ENCODE measurements at regions not wholly inside any gene's neighbourhood (a gene's known extent, or its start where the extent isn't known, plus 50 kb on each side); places are given as distances from the start of the nearest gene placed in this dataset.

DNA sequence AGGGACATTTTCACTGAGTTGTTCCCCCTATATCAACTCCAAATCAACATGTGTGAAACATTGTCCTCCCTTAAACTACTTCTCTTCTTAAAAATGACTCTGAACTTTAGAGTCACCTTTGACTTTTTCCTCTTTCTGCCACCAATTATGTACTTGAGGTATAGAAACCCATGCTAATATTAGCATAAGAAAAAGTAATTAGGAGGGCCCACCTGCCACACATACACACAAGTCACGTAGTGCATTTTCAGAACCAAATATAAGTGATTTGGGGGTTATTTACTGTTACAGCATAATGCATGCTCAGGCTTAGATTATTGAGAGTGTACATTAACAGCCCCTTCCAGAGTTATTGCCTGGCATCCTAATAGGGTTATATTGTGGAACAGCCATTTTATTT is 432.7 kb downstream of the ZIC3 start (continued):
- TF ChIP-seq NR1H2 (CRISPR knock-in tag; IDR thresholded peaks at IDR 0.05) (no peak), ESRRA (CRISPR knock-in tag; IDR thresholded peaks at IDR 0.05; ENCODE audit: borderline replicate concordance) (no peak), ZNF317 (CRISPR knock-in tag; IDR thresholded peaks at IDR 0.05; ENCODE audit: borderline replicate concordance, low read depth) (no peak), OVOL2 (CRISPR knock-in tag; IDR thresholded peaks at IDR 0.05; ENCODE audit: borderline replicate concordance) (no peak), SMAD4 (CRISPR knock-in tag; IDR thresholded peaks at IDR 0.05) (no peak)

DNA sequence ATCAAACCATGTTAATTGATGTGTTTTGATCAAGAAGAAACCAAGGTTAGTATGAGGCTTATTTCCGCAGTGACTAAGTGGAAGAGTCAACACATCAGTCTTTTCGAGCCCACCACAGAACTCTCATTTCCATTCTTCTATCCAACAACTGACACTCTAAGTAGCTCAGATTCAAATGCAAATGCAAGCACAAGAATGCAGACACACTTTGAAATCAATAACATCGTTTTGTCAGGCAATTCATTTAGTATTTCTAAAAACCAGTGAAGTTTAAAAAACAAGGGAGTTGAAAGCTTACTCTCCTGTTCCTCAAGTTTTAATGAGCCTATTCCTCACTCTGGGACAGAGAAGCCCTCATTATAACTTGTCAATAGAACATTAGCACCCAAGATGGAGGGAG is 433.1 kb downstream of the ZIC3 start:
- H3K4me3 Mint-ChIP-seq: peak overlapping the region; percentile 16; the same call in 1 of the 2 replicates
- ChIA-PET CTCF (no interaction called here), POLR2A (no interaction called here)
- peaks cover 3% of the 10 kb centered on the region; the same call in 1 of the 2 replicates for H3K27me3 Mint-ChIP-seq (ENCODE audit: low read depth)
- H3K36me3 Mint-ChIP-seq: no peaks in the 10 kb centered on the region
- TF ChIP-seq, protein P1, sequence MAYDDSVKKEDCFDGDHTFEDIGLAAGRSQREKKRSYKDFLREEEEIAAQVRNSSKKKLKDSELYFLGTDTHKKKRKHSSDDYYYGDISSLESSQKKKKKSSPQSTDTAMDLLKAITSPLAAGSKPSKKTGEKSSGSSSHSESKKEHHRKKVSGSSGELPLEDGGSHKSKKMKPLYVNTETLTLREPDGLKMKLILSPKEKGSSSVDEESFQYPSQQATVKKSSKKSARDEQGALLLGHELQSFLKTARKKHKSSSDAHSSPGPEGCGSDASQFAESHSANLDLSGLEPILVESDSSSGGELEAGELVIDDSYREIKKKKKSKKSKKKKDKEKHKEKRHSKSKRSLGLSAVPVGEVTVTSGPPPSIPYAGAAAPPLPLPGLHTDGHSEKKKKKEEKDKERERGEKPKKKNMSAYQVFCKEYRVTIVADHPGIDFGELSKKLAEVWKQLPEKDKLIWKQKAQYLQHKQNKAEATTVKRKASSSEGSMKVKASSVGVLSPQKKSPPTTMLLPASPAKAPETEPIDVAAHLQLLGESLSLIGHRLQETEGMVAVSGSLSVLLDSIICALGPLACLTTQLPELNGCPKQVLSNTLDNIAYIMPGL (CRISPR knock-in tag; IDR thresholded peaks at IDR 0.05): no peak
- TF ChIP-seq ELF4 (CRISPR knock-in tag; IDR thresholded peaks at IDR 0.05; ENCODE audit: low read depth) (no peak), RELA (CRISPR knock-in tag; IDR thresholded peaks at IDR 0.05; ENCODE audit: borderline replicate concordance) (no peak)
- TF ChIP-seq, protein P2, sequence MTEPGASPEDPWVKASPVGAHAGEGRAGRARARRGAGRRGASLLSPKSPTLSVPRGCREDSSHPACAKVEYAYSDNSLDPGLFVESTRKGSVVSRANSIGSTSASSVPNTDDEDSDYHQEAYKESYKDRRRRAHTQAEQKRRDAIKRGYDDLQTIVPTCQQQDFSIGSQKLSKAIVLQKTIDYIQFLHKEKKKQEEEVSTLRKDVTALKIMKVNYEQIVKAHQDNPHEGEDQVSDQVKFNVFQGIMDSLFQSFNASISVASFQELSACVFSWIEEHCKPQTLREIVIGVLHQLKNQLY (CRISPR knock-in tag; IDR thresholded peaks at IDR 0.05): no peak
- TF ChIP-seq, protein P3, sequence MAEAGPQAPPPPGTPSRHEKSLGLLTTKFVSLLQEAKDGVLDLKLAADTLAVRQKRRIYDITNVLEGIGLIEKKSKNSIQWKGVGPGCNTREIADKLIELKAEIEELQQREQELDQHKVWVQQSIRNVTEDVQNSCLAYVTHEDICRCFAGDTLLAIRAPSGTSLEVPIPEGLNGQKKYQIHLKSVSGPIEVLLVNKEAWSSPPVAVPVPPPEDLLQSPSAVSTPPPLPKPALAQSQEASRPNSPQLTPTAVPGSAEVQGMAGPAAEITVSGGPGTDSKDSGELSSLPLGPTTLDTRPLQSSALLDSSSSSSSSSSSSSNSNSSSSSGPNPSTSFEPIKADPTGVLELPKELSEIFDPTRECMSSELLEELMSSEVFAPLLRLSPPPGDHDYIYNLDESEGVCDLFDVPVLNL (CRISPR knock-in tag; IDR thresholded peaks at IDR 0.05; ENCODE audit: borderline replicate concordance, low read depth): no peak
- peaks cover 45% of the 10 kb centered on the region for H3K4me1 Mint-ChIP-seq
- no peaks in the 10 kb centered on the region for H3K9me3 Mint-ChIP-seq
- DNase-seq (ENCODE audit: low spot score): no peak
- ATAC-seq: peak; percentile 39; the same call in 1 of the 2 replicates
- peak overlapping the region; percentile 91 for H3K27ac Mint-ChIP-seq

DNA sequence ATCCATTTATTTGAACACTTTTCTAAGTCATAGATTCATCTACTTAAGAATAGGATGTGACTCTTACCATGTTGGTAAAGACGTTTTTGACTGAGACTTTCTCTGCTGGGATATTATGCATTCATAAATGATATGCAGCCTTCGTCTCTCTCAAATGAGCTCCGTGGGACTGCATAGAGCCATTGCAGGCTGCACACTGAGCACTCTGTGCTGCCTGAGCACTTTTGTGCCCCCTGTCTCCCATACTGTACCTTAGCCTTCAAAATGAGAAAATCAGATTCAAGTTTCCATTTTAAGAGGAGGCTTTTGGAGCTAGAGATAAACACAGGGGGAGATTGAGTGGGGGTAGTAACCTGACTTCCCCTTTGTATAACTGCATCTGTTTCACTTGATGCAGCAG is 433.6 kb downstream of the ZIC3 start:
- peak; percentile 43; the same call in 1 of the 2 replicates for ATAC-seq
- Mint-ChIP-seq H3K4me1 (peaks cover 45% of the 10 kb centered on the region), H3K4me3 (no peak overlapping the region), H3K27ac (peak overlapping the region; percentile 84), H3K9me3 (no peaks in the 10 kb centered on the region), H3K36me3 (no peaks in the 10 kb centered on the region), H3K27me3 (ENCODE audit: low read depth) (peaks cover 3% of the 10 kb centered on the region; the same call in 1 of the 2 replicates)
- no peak for TF ChIP-seq ZNF232 (CRISPR knock-in tag; IDR thresholded peaks at IDR 0.05)
- TF ChIP-seq RORB (CRISPR knock-in tag; IDR thresholded peaks at IDR 0.05): no peak
- TF ChIP-seq FOXK1 (CRISPR knock-in tag; IDR thresholded peaks at IDR 0.05): no peak
- TF ChIP-seq HMGA2 (CRISPR knock-in tag; IDR thresholded peaks at IDR 0.05): no peak
- ChIA-PET CTCF (no interaction called here), POLR2A (no interaction called here)
- no peak for DNase-seq (ENCODE audit: low spot score)

DNA sequence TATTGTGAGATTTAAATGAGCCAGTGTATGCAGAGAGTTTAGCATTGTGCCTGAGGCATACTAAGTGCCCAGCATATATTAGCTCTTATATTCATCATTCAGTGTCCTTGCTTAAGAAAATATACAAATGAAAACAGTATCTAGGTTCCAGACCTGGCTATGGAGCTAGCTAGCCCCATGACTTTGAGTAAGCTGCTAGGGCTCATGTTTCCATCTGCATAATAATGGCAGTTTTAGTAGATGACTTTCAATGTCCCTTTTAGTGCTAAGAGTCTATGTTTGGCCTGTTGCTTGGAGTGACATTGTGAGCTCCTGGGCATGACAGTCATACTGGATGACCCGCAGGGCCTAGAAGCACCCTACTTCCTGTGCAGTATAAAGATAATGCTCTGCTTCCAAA is 435.3 kb downstream of the ZIC3 start:
- peak; percentile 61 for ATAC-seq
- DNase-seq (ENCODE audit: low spot score): no peak
- Mint-ChIP-seq H3K36me3 (no peaks in the 10 kb centered on the region), H3K27ac (no peak overlapping the region; the same call in 1 of the 2 replicates), H3K9me3 (no peaks in the 10 kb centered on the region), H3K4me3 (no peak overlapping the region), H3K27me3 (ENCODE audit: low read depth) (peaks cover 3% of the 10 kb centered on the region; the same call in 1 of the 2 replicates), H3K4me1 (peaks cover 45% of the 10 kb centered on the region)
- ChIA-PET CTCF (no interaction called here), POLR2A (no interaction called here)
- TF ChIP-seq GTF2I (CRISPR knock-in tag; conservative IDR thresholded peaks at IDR 0.05) (no peak), ZNF423 (CRISPR knock-in tag; IDR thresholded peaks at IDR 0.05) (no peak), ZNF416 (CRISPR knock-in tag; IDR thresholded peaks at IDR 0.05) (no peak), ETV6 (CRISPR knock-in tag; IDR thresholded peaks at IDR 0.05) (no peak), ESRRA (CRISPR knock-in tag; IDR thresholded peaks at IDR 0.05; ENCODE audit: borderline replicate concordance) (no peak)
- TF ChIP-seq, protein P4, sequence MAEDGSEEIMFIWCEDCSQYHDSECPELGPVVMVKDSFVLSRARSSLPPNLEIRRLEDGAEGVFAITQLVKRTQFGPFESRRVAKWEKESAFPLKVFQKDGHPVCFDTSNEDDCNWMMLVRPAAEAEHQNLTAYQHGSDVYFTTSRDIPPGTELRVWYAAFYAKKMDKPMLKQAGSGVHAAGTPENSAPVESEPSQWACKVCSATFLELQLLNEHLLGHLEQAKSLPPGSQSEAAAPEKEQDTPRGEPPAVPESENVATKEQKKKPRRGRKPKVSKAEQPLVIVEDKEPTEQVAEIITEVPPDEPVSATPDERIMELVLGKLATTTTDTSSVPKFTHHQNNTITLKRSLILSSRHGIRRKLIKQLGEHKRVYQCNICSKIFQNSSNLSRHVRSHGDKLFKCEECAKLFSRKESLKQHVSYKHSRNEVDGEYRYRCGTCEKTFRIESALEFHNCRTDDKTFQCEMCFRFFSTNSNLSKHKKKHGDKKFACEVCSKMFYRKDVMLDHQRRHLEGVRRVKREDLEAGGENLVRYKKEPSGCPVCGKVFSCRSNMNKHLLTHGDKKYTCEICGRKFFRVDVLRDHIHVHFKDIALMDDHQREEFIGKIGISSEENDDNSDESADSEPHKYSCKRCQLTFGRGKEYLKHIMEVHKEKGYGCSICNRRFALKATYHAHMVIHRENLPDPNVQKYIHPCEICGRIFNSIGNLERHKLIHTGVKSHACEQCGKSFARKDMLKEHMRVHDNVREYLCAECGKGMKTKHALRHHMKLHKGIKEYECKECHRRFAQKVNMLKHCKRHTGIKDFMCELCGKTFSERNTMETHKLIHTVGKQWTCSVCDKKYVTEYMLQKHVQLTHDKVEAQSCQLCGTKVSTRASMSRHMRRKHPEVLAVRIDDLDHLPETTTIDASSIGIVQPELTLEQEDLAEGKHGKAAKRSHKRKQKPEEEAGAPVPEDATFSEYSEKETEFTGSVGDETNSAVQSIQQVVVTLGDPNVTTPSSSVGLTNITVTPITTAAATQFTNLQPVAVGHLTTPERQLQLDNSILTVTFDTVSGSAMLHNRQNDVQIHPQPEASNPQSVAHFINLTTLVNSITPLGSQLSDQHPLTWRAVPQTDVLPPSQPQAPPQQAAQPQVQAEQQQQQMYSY (CRISPR knock-in tag; IDR thresholded peaks at IDR 0.05): no peak
- TF ChIP-seq, protein P5, sequence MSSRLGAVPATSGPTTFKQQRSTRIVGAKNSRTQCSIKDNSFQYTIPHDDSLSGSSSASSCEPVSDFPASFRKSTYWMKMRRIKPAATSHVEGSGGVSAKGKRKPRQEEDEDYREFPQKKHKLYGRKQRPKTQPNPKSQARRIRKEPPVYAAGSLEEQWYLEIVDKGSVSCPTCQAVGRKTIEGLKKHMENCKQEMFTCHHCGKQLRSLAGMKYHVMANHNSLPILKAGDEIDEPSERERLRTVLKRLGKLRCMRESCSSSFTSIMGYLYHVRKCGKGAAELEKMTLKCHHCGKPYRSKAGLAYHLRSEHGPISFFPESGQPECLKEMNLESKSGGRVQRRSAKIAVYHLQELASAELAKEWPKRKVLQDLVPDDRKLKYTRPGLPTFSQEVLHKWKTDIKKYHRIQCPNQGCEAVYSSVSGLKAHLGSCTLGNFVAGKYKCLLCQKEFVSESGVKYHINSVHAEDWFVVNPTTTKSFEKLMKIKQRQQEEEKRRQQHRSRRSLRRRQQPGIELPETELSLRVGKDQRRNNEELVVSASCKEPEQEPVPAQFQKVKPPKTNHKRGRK (CRISPR knock-in tag; IDR thresholded peaks at IDR 0.05; ENCODE audit: borderline replicate concordance): no peak
- TF ChIP-seq, protein P6, sequence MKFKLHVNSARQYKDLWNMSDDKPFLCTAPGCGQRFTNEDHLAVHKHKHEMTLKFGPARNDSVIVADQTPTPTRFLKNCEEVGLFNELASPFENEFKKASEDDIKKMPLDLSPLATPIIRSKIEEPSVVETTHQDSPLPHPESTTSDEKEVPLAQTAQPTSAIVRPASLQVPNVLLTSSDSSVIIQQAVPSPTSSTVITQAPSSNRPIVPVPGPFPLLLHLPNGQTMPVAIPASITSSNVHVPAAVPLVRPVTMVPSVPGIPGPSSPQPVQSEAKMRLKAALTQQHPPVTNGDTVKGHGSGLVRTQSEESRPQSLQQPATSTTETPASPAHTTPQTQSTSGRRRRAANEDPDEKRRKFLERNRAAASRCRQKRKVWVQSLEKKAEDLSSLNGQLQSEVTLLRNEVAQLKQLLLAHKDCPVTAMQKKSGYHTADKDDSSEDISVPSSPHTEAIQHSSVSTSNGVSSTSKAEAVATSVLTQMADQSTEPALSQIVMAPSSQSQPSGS (CRISPR knock-in tag; IDR thresholded peaks at IDR 0.05; ENCODE audit: borderline replicate concordance, low read depth): no peak
